Lung microvascular endothelial cell (primary cell): ENCODE measurements at regions not wholly inside any gene's neighbourhood (a gene's known extent, or its start where the extent isn't known, plus 50 kb on each side); places are given as distances from the start of the nearest gene placed in this dataset.

Experiments
- DNase-seq, 2 donors: peaks; one replicate each; pipeline versions ENCODE4 v3.0.0 to v3.0.0-alpha.2; 2010; ENCODE audit warnings: low read depth in 2 of 2

- DNase-seq = no peak
Measured at GRCh38 chr21:16072221-16072620, 342.4 kb downstream of the USP25 start.

GRCh38 chr21:16072737-16073136 lies 343.0 kb downstream of the USP25 start:
- peak in 1 of 2 donors; percentile 31 for DNase-seq

GRCh38 chr21:16073586-16073985 lies 343.8 kb downstream of the USP25 start:
- no peak for DNase-seq

- no peak for DNase-seq
Measured at GRCh38 chr21:16074950-16075489, 345.2 kb downstream of the USP25 start.

- DNase-seq = no peak
Measured at GRCh38 chr21:16075649-16076282, 346.0 kb downstream of the USP25 start.

DNA sequence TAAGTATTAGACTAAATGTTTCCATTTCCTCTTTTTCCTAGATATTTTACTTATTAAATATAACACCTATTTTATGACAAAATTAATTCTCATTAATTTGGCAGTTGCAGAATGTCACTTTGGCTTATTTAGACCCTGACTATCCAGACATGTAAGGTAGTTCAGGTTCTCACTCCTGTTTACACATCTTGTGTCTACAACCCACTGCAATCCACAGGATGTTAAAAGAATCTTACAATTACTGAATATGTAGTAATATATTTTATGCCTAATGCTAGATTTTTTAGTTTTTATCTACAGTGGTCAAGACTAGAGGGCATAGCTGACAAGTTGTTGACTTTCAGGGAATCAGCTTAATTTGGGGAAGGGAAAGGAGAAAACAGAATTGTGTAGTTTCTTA lies 346.7 kb downstream of the USP25 start:
- no peak for DNase-seq

- no peak for DNase-seq
Measured at GRCh38 chr21:16078382-16078781, 348.6 kb downstream of the USP25 start.

DNA sequence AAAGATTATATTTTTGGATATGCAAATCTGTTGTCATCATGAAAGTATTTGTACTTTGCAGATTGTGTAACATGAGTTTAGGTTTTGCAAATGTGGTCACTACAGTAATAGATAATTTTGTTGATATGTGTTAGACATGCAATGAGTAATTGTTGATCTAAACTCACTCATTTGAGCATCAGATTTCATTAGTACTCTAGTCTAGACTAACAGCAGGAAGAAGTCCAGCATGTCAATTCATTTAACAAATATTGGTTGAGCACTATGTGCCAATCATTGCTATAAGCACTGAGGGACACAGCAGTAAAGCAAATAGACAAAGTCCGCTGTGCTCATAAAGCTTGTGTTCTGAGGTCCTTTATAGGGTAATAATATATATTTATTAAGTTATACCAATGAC lies 350.0 kb downstream of the USP25 start:
- no peak for DNase-seq

DNA sequence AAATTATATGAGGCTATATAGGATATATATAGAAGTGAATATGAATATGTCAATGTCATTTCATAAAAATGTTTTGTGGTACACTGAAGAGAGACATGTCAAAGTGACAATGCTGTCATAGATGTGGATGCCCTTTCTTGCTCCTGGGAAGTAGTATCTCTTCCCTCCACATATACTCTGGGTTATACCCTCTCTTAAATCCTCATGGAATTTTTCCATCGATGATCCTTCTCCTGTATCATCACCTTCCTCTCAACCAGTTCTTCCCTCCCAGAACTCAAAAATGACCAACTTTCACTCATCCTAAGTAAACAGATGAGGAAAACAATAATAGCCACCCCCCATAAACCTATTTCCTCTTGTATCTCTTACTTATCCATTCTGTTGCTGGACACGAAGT lies 351.5 kb downstream of the USP25 start:
- no peak for DNase-seq

GRCh38 chr21:16082038-16082816 lies 352.4 kb downstream of the USP25 start:
- DNase-seq = peak; percentile 35 to 39

DNA sequence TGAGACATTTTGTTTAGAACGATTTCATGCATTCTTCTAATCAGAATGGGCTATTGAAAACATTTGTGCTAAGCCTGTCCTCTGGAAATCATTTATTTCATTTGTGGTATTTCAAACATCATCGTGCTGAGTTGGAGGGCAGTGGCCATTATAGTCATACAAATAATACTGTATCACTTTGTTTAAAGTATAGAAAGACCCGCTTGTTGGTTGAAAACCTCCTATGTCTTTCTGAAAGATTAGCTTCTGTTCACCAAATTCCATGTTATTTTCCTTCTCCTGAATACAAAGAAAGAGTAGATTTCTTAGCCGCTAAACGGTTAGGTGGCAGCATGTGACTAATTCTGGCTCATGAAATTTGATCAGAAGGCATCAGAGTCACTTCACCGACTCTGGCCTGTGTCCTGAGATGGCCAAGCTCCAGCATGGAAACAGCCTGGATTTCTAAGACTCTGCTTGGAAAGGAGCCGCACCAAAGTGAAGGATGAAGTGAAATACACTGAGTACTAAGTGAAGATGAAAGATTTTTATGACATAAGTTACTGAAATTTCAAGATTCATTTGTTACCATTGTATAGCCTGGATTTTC lies 355.1 kb downstream of the USP25 start:
- DNase-seq = no peak

DNA sequence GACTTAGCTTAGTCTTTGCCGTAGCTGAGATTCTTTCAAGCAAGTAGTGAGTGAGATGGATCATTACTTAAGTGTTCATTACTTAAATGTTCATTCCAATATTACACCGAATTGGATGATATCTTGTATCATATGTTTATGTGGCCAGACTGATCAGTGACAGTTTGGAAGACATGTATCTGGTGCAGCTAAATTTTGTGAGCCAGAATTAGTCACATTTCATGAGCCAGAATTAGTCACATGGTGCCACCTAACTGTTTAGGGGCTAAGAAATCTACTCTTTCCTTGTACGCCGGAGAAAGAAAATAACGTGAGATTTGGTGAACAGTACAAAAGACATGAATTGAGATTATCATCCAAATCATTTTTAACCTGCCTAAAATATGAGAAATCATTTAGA lies 355.6 kb downstream of the USP25 start:
- DNase-seq = no peak

- DNase-seq = no peak
Measured at GRCh38 chr21:16086121-16086520, 356.3 kb downstream of the USP25 start.

GRCh38 chr21:16086936-16087335 lies 357.2 kb downstream of the USP25 start:
- no peak for DNase-seq

GRCh38 chr21:16087523-16087922 lies 357.7 kb downstream of the USP25 start:
- no peak for DNase-seq

DNA sequence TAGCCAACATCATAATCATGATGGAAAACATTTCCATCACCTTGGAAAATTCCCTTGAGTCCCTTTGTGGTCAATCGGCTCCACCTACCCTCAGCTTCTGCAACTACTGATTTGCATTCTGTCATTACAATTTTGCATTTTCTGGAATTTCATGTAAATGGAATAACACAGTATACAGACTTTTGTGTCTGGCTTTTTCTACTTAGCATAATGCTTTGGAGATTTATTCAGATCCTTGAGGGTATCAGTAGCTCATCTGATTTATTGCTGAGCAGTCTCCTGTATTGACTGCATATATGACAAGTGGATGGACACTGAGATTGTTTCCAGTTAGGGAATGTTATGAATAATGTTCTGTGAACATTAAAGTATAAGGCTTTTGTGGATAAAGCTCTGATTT lies 358.3 kb downstream of the USP25 start:
- DNase-seq = no peak

DNA sequence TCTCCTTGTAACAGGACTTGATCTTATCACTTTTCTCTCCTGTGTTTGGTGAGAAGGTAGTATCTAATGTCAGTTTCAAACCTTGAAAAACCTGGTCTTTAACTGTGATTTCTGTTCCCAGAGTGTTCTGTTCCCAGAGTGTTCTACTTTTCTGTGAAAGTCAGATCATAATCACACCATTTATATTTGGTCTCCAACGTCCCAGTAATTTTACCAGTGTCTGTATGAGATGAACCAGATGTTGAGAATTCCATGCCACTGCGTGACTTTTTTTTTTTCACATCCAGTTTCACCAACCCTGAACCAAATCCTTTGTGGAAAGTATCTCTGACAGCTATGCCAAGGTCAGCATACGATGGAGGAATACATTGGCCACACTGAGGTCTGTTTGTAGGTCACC lies 365.2 kb downstream of the USP25 start:
- no peak for DNase-seq

GRCh38 chr21:16096988-16097387 lies 367.2 kb downstream of the USP25 start:
- no peak for DNase-seq

DNA sequence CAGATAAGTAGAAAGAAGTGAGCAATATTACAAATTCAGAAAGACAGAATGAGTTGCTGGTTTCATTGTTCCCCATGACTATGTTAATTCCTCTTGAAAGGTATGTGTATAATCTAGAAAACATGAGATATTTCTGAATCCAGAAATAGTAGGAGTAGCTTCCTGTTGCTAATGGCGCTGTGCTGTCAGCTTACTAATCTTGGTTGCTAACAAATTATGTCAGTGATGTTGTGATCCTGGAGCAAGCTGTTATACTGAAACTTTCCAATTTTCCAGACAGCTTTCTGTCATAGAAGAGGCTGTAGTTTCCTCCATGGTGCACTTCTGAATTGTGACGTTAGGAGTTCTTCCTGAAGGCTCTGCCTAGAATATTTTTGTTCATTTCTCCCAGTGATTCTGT lies 372.3 kb downstream of the USP25 start:
- peak in 1 of 2 donors; percentile 51 for DNase-seq

- no peak for DNase-seq
Measured at GRCh38 chr21:16108561-16109075, 378.8 kb downstream of the USP25 start.

GRCh38 chr21:16113052-16113715 lies 383.4 kb downstream of the USP25 start:
- DNase-seq = peak in 1 of 2 donors; percentile 54

DNA sequence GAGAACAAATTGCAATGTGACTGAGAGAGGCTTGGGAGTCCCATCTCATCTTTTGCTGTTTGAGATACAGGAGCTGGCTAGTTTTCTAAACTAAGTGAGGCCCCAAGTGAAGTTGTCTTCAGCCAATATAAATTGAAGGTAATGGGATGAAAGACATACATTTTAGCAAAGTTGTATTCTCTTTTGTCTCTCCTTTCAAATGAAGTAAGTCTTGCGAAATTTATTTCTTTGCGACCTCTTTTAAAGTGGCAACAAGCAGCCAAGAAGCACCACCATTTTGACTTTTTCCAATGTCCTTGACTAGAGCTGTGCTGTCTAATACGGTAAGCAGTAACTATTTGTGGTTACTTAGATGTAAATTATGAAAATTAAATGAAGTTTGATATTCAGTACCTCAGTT lies 385.7 kb downstream of the USP25 start:
- DNase-seq = no peak
